ENCODE measurements at regions not wholly inside any gene's neighbourhood (a gene's known extent, or its start where the extent isn't known, plus 50 kb on each side); places are given as distances from the start of the nearest gene placed in this dataset.

GRCh38 chr9:135248111-135248510 is 160.6 kb downstream of the OLFM1 start:
- TF ChIP-seq CTCF (IDR thresholded peaks at IDR 0.05) = no peak
- no peak for TF ChIP-seq POLR2A (IDR thresholded peaks at IDR 0.05)
- TF ChIP-seq POLR2AphosphoS5 (IDR thresholded peaks at IDR 0.05) = no peak
